ENCODE measurements at regions not wholly inside any gene's neighbourhood (a gene's known extent, or its start where the extent isn't known, plus 50 kb on each side); places are given as distances from the start of the nearest gene placed in this dataset.
A peak's percentile ranks its signal among the peaks of the same experiment; 100 is the strongest.
"Not testable (repeated sequence)": the region's sequence is repeated elsewhere in the genome, so short reads cannot be mapped to it uniquely, and the experiment has no call there.

GRCh38 chr1:206384029-206384807 lies 86.1 kb upstream of the IKBKE start:
- not testable (repeated sequence) for H3K27ac ChIP-seq (ENCODE audit: low read depth, low read length); H3K4me3 ChIP-seq (ENCODE audit: low read depth, low read length); H3K36me3 ChIP-seq (ENCODE audit: insufficient read depth, low read length); H3K79me2 ChIP-seq (ENCODE audit: control insufficient read depth, insufficient read depth, low read length, unreplicated experiment); H3K27me3 ChIP-seq (ENCODE audit: insufficient read depth, low read length); H3K4me1 ChIP-seq (ENCODE audit: control insufficient read depth, insufficient read depth, low read length, unreplicated experiment); H2AFZ ChIP-seq (ENCODE audit: low read length, unreplicated experiment)

GRCh38 chr1:206384891-206385290 lies 85.4 kb upstream of the IKBKE start:
- H3K27ac ChIP-seq (ENCODE audit: low read depth, low read length); H3K4me1 ChIP-seq (ENCODE audit: control insufficient read depth, insufficient read depth, low read length, unreplicated experiment); H3K4me3 ChIP-seq (ENCODE audit: low read depth, low read length); H3K79me2 ChIP-seq (ENCODE audit: control insufficient read depth, insufficient read depth, low read length, unreplicated experiment); H2AFZ ChIP-seq (ENCODE audit: low read length, unreplicated experiment); H3K36me3 ChIP-seq (ENCODE audit: insufficient read depth, low read length); H3K27me3 ChIP-seq (ENCODE audit: insufficient read depth, low read length): not testable (repeated sequence)

DNA sequence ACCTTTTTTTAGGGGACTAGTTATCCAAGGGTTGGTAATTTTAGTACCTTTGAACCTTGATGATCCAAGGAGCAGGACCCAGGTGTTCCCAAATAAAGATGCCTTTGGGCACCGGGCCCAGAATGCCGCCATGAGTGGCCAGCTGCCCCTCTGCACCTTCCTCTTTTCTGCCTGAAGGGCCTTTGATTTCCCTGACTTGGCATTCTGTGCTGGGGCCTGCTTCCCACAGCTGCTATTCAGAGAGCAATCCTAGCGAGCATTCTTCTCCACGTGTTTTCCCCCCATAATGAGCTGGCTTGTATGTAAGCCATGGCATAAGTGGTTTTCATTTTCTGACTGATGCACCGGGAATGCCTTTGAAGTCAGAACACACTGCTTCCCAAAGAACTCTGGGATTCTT lies 82.6 kb upstream of the IKBKE start:
- not testable (repeated sequence) for H3K4me3 ChIP-seq (ENCODE audit: low read depth, low read length); H2AFZ ChIP-seq (ENCODE audit: low read length, unreplicated experiment); H3K36me3 ChIP-seq (ENCODE audit: insufficient read depth, low read length); H3K27ac ChIP-seq (ENCODE audit: low read depth, low read length); H3K4me1 ChIP-seq (ENCODE audit: control insufficient read depth, insufficient read depth, low read length, unreplicated experiment); H3K79me2 ChIP-seq (ENCODE audit: control insufficient read depth, insufficient read depth, low read length, unreplicated experiment); H3K27me3 ChIP-seq (ENCODE audit: insufficient read depth, low read length)

GRCh38 chr1:206391903-206392302 lies 78.4 kb upstream of the IKBKE start:
- not testable (repeated sequence) for H3K36me3 ChIP-seq (ENCODE audit: insufficient read depth, low read length)

GRCh38 chr1:206397501-206397900 lies 72.8 kb upstream of the IKBKE start:
- H3K27ac ChIP-seq (ENCODE audit: low read depth, low read length); H3K4me3 ChIP-seq (ENCODE audit: low read depth, low read length); H2AFZ ChIP-seq (ENCODE audit: low read length, unreplicated experiment); H3K4me1 ChIP-seq (ENCODE audit: control insufficient read depth, insufficient read depth, low read length, unreplicated experiment); H3K36me3 ChIP-seq (ENCODE audit: insufficient read depth, low read length); H3K79me2 ChIP-seq (ENCODE audit: control insufficient read depth, insufficient read depth, low read length, unreplicated experiment); H3K27me3 ChIP-seq (ENCODE audit: insufficient read depth, low read length): not testable (repeated sequence)

More at GRCh38 chr1:206391903-206392302, 78.4 kb upstream of the IKBKE start:
- H3K4me1 ChIP-seq (ENCODE audit: control insufficient read depth, insufficient read depth, low read length, unreplicated experiment); H3K27ac ChIP-seq (ENCODE audit: low read depth, low read length); H2AFZ ChIP-seq (ENCODE audit: low read length, unreplicated experiment); H3K4me3 ChIP-seq (ENCODE audit: low read depth, low read length); H3K79me2 ChIP-seq (ENCODE audit: control insufficient read depth, insufficient read depth, low read length, unreplicated experiment); H3K27me3 ChIP-seq (ENCODE audit: insufficient read depth, low read length): not testable (repeated sequence)

GRCh38 chr1:206398261-206398660 lies 72.0 kb upstream of the IKBKE start:
- not testable (repeated sequence) for H3K27ac ChIP-seq (ENCODE audit: low read depth, low read length); H3K4me3 ChIP-seq (ENCODE audit: low read depth, low read length); H3K27me3 ChIP-seq (ENCODE audit: insufficient read depth, low read length); H3K4me1 ChIP-seq (ENCODE audit: control insufficient read depth, insufficient read depth, low read length, unreplicated experiment); H3K79me2 ChIP-seq (ENCODE audit: control insufficient read depth, insufficient read depth, low read length, unreplicated experiment); H2AFZ ChIP-seq (ENCODE audit: low read length, unreplicated experiment); H3K36me3 ChIP-seq (ENCODE audit: insufficient read depth, low read length)

DNA sequence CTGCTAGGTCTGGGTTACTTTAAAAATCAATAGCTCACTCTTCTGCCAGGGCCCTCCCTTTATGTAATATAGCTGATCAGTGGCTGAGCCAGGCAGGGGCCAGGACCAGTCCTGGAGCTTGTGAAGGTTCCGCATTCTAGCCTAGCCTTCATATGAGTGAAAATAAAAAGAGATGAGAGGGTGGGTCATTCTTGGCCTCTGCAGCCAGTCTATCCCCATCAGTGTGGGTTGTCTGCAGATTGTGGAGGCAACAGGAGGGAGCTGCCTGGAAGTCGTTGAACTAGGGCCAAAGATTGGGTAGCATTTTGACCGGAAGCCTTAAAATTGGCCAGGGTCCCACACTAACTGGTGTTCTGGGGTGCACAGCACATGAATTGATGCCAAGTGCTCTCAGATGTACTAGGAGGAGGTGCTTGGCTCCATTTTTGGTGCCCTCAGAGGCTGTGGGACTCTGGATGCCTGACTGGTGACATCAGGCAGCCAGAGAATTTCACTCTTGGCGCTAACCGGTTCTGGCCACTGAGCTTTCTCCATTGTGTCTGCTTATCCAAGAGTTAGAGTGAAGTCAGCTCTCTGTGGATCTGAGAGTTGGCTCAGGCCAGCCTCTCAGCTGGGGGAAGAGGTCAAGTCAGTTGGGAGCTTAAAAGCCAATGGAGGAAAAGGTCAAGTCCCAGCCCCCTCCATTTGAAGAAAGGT lies 66.5 kb upstream of the IKBKE start:
- not testable (repeated sequence) for H3K27me3 ChIP-seq (ENCODE audit: insufficient read depth, low read length); H2AFZ ChIP-seq (ENCODE audit: low read length, unreplicated experiment)

GRCh38 chr1:206404309-206405027 lies 65.8 kb upstream of the IKBKE start:
- H3K4me3 ChIP-seq (ENCODE audit: low read depth, low read length); H2AFZ ChIP-seq (ENCODE audit: low read length, unreplicated experiment); H3K4me1 ChIP-seq (ENCODE audit: control insufficient read depth, insufficient read depth, low read length, unreplicated experiment); H3K79me2 ChIP-seq (ENCODE audit: control insufficient read depth, insufficient read depth, low read length, unreplicated experiment); H3K27me3 ChIP-seq (ENCODE audit: insufficient read depth, low read length); H3K36me3 ChIP-seq (ENCODE audit: insufficient read depth, low read length): not testable (repeated sequence)
- H3K27ac ChIP-seq (ENCODE audit: low read depth, low read length): peak overlapping the region; percentile 37; the same call in 1 of the 2 replicates

More for the DNA sequence above, 66.5 kb upstream of the IKBKE start:
- H3K36me3 ChIP-seq (ENCODE audit: insufficient read depth, low read length); H3K79me2 ChIP-seq (ENCODE audit: control insufficient read depth, insufficient read depth, low read length, unreplicated experiment); H3K4me1 ChIP-seq (ENCODE audit: control insufficient read depth, insufficient read depth, low read length, unreplicated experiment); H3K4me3 ChIP-seq (ENCODE audit: low read depth, low read length): not testable (repeated sequence)
- peak overlapping the region; percentile 37; the same call in 1 of the 2 replicates for H3K27ac ChIP-seq (ENCODE audit: low read depth, low read length)

- H3K36me3 ChIP-seq (ENCODE audit: insufficient read depth, low read length); H3K27ac ChIP-seq (ENCODE audit: low read depth, low read length); H2AFZ ChIP-seq (ENCODE audit: low read length, unreplicated experiment); H3K4me3 ChIP-seq (ENCODE audit: low read depth, low read length); H3K27me3 ChIP-seq (ENCODE audit: insufficient read depth, low read length); H3K79me2 ChIP-seq (ENCODE audit: control insufficient read depth, insufficient read depth, low read length, unreplicated experiment); H3K4me1 ChIP-seq (ENCODE audit: control insufficient read depth, insufficient read depth, low read length, unreplicated experiment): not testable (repeated sequence)
Measured at GRCh38 chr1:206405282-206405681, 65.0 kb upstream of the IKBKE start.

DNA sequence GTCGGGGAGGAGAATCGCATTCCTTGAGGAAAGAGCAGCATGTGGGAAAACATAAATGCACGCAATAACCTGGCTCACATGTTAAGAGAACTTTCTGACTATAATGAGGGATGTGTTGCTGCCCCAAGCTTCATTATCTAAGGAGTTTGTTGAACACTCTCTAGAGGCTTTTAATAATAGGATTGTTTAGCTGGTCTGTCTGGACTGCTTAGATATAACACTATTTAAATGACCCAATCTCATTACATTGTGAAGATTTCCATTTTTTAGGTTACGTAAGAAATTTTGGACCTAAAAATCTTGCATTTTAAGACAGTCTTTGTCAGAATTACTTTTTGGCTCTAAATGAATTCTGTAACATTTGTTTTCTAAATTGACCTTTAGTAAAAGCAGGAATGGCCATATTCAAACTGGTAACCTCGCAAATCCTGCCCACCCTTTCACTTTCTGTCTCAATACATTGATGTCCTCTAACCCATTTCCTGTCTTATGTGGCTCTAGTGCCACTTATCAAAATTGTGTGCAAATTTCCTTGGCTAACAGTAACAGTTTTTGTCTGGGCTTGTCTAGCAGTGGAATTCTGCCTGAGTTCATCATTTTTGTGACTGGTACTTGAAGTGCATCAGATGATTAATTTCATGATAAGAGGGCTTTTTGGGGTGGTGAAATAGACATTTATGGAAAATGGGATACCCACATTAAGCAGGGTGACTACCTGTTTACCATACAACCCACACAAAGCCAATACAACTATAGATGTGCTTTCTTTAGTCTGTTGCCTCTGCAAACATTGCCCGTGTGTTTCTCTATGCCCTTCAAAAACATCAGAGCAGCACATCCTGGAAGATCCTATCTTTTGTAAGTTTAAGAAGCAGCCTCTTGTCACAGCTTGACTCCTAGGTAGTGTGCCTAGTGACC lies 61.6 kb upstream of the IKBKE start:
- not testable (repeated sequence) for H3K4me1 ChIP-seq (ENCODE audit: control insufficient read depth, insufficient read depth, low read length, unreplicated experiment); H3K27me3 ChIP-seq (ENCODE audit: insufficient read depth, low read length); H2AFZ ChIP-seq (ENCODE audit: low read length, unreplicated experiment); H3K4me3 ChIP-seq (ENCODE audit: low read depth, low read length); H3K36me3 ChIP-seq (ENCODE audit: insufficient read depth, low read length); H3K79me2 ChIP-seq (ENCODE audit: control insufficient read depth, insufficient read depth, low read length, unreplicated experiment); H3K27ac ChIP-seq (ENCODE audit: low read depth, low read length)
